Lower lobe of right lung (tissue), 2 donors: ENCODE measurements at regions not wholly inside any gene's neighbourhood (a gene's known extent, or its start where the extent isn't known, plus 50 kb on each side); places are given as distances from the start of the nearest gene placed in this dataset.

Experiments
- ATAC-seq, 2 donors: fragments of 200-7000 bp; cut with Tn5 transposase; one replicate each; pipeline ENCODE4 v1.9.1; 2020 to 2022; ENCODE audit warnings: mild to moderate bottlenecking in 2 of 2, moderate library complexity in 2 of 2
- DNase-seq: peaks from one replicate; pipeline ENCODE4 v3.0.0-alpha.2; 2020
- H3K27ac ChIP-seq: fragments of 200-600 bp; one replicate; pipeline ENCODE4 v1.8.0; 2022
- H3K27me3 ChIP-seq: fragments of 200-600 bp; one replicate; pipeline ENCODE4 v1.8.0; 2022; ENCODE audit warnings: low read depth
- H3K36me3 ChIP-seq: fragments of 200-600 bp; one replicate; pipeline ENCODE4 v1.8.0; 2022; ENCODE audit warnings: mild to moderate bottlenecking
- H3K4me1 ChIP-seq: fragments of 200-600 bp; one replicate; pipeline ENCODE4 v1.8.0; 2022
- H3K4me3 ChIP-seq: fragments of 200-600 bp; one replicate; pipeline ENCODE4 v1.8.0; 2022; ENCODE audit warnings: mild to moderate bottlenecking
- H3K9me3 ChIP-seq: fragments of 200-600 bp; one replicate; pipeline ENCODE4 v1.8.0; 2022
- CTCF ChIP-seq: fragments of 200-600 bp; IDR thresholded peaks from one replicate; pipeline ENCODE4 v1.8.0; 2022; ENCODE audit warnings: antibody characterized with exemption, mild to moderate bottlenecking
- intact Hi-C: fragments of 100-400 bp; cut with DNase I; formaldehyde crosslinking; loops from one replicate; pipeline ENCODE4 v1.11.0; 2022
- donor health status: DM: no; HTN: yes; CAD: no; lungs with severe emphysema.

- Histone ChIP-seq H3K4me3 (no peak overlapping the region), H3K9me3 (no peaks in the 10 kb centered on the region), H3K27ac (no peak overlapping the region), H3K36me3 (no peaks in the 10 kb centered on the region), H3K4me1 (no peaks in the 10 kb centered on the region), H3K27me3 (no peaks in the 10 kb centered on the region)
- intact Hi-C loops, result no loop called here
- DNase-seq (no peak), ATAC-seq (no peak)
- no peak for TF ChIP-seq CTCF
Measured at GRCh38 chr9:118236625-118237024, 532.4 kb downstream of the TLR4 start.

DNA sequence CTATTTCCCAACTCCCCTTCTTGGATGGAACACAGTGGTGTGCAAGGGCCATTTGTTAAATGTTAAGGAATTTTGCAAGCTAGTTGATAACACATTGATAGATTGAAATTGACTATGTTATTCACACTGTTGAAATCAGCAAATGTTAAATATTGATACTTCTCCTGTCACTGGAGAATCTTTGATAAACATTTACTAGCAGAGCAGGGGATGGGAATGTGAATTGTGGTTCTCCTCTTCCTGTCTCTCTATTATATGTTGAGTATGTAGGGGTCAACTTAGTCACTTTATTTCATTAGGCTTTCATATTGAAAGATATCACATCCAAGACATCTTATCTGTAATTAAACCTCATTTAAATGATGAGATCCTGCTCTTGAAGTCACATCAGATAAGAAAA is 533.9 kb downstream of the TLR4 start:
- Histone ChIP-seq H3K36me3 (no peaks in the 10 kb centered on the region), H3K27me3 (no peaks in the 10 kb centered on the region), H3K4me3 (no peak overlapping the region), H3K4me1 (no peaks in the 10 kb centered on the region), H3K27ac (no peak overlapping the region), H3K9me3 (no peaks in the 10 kb centered on the region)
- TF ChIP-seq CTCF, result no peak
- ATAC-seq (no peak), DNase-seq (no peak)
- intact Hi-C loops, result no loop called here

DNA sequence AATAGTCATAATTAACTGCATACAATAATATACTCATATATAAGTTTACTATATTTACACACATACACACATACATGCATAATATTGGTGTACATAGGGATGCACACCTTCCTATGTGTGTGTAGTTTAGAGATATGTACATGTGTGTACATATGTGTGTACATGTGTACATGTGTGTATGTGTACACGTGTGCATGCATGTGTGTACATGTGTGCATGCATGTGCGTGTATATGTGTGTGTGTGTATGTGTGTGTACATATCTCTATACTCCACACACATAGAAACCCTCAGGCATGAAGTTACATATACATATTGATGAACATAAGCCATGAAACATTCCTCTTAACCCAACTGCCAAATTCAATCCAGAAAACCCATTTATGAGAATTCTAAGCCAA is 547.8 kb downstream of the TLR4 start:
- H3K9me3 ChIP-seq, result peaks cover 12% of the 10 kb centered on the region
- no peaks in the 10 kb centered on the region for H3K4me1 ChIP-seq
- H3K27ac ChIP-seq, result no peak overlapping the region
- H3K4me3 ChIP-seq, result no peak overlapping the region
- no peaks in the 10 kb centered on the region for H3K36me3 ChIP-seq
- H3K27me3 ChIP-seq, result no peaks in the 10 kb centered on the region
- intact Hi-C loops, result no loop called here
- DNase-seq (no peak), ATAC-seq (no peak)
- no peak for TF ChIP-seq CTCF

DNA sequence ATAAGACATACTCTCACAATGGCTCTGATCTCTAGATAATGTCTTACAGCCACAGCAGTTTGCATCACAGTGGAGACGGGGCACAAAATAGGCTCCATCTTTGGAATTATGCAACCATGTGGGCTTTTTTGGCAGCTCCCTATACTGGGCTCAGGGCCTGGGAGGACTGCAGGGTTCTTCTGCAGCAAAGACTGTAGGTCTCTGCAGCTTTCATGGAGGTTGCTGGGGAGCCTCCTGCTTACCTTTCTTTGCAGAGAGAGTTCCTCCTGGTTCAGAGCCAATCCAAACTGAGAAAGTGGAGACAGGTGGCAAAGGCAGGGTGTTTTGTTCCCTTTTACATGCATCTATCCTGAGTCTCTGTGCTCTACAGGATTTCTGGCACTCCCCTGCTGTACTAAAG is 558.0 kb downstream of the TLR4 start:
- Histone ChIP-seq H3K4me1 (no peaks in the 10 kb centered on the region), H3K36me3 (no peaks in the 10 kb centered on the region), H3K27ac (no peak overlapping the region), H3K4me3 (no peak overlapping the region), H3K27me3 (no peaks in the 10 kb centered on the region), H3K9me3 (no peaks in the 10 kb centered on the region)
- intact Hi-C loops, result no loop called here
- no peak for TF ChIP-seq CTCF
- DNase-seq (no peak), ATAC-seq (no peak)

DNA sequence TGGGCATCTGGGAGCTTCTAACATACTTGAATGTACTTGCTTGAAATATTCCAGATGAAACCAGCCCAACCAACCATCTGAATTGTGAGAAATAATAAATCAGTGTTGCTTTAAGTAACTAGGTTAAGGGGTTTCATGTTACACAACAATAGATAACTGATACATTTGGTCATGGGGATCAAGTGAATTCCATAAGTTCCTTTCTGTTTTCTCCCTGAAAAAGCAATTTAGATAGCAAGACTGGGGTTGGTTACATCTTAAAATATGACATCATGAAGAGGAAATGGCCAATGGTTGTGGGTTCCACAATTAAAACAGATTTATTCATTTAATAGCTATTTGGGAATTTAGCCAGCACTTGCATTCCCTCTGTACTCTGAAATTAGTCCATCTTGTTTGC is 559.7 kb downstream of the TLR4 start:
- no peak for ATAC-seq
- H3K27me3 ChIP-seq, result no peaks in the 10 kb centered on the region
- no peak for TF ChIP-seq CTCF
- no peaks in the 10 kb centered on the region for H3K9me3 ChIP-seq
- no peaks in the 10 kb centered on the region for H3K4me1 ChIP-seq
- intact Hi-C loops, result no loop called here
- H3K4me3 ChIP-seq, result no peak overlapping the region
- DNase-seq, result no peak
- H3K27ac ChIP-seq, result no peak overlapping the region
- H3K36me3 ChIP-seq, result no peaks in the 10 kb centered on the region

DNA sequence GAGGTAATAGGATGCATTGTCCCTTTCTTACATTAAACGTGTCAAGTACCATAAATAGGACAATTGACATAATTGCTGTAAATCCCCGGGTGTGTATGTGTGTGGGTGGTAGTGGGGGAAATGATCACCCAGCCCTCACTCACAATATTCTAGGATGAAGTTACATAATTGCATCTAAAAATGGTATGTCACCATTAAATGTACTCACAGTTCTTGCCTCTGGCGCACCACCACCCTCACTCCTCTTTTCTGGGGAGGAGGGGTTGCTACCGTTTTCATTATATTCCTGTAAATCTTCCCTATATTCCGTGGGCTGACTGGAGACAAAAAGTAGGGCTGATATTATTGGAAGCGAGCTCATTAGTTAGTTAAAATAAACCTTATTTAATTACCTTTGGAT is 563.8 kb downstream of the TLR4 start:
- TF ChIP-seq CTCF, result no peak
- Histone ChIP-seq H3K4me1 (no peaks in the 10 kb centered on the region), H3K9me3 (no peaks in the 10 kb centered on the region), H3K27ac (no peak overlapping the region), H3K27me3 (no peaks in the 10 kb centered on the region), H3K4me3 (no peak overlapping the region), H3K36me3 (no peaks in the 10 kb centered on the region)
- no peak for ATAC-seq
- intact Hi-C loops, result no loop called here
- DNase-seq, result no peak
